NCI-H345 treated with DMSO at 0.1 percent for 48 hours (cell line): ENCODE measurements at regions not wholly inside any gene's neighbourhood (a gene's known extent, or its start where the extent isn't known, plus 50 kb on each side); places are given as distances from the start of the nearest gene placed in this dataset.
"Not testable (repeated sequence)": the region's sequence is repeated elsewhere in the genome, so short reads cannot be mapped to it uniquely, and the experiment has no call there.

Experiments
- DNase-seq: peaks from one replicate; lab custom pipeline; 2025; ENCODE audit not compliant: unreplicated experiment; lab: John Stamatoyannopoulos, UW

- DNase-seq: not testable (repeated sequence)
These were observed 343.2 kb downstream of the BCL2L11 start for GRCh38 chr2:111463956-111464355.

- DNase-seq: not testable (repeated sequence)
These were observed 343.7 kb downstream of the BCL2L11 start for GRCh38 chr2:111464367-111464766.

- DNase-seq: not testable (repeated sequence)
These were observed 344.8 kb downstream of the BCL2L11 start for GRCh38 chr2:111465521-111465920.

- DNase-seq: not testable (repeated sequence)
These were observed 346.0 kb downstream of the BCL2L11 start for GRCh38 chr2:111466744-111467143.

GRCh38 chr2:111470924-111471323, 350.2 kb downstream of the BCL2L11 start:
- DNase-seq: not testable (repeated sequence)

GRCh38 chr2:111471791-111472530, 351.2 kb downstream of the BCL2L11 start:
- not testable (repeated sequence) for DNase-seq

GRCh38 chr2:111472844-111473403, 352.2 kb downstream of the BCL2L11 start:
- not testable (repeated sequence) for DNase-seq

GRCh38 chr2:111473522-111473921, 352.8 kb downstream of the BCL2L11 start:
- not testable (repeated sequence) for DNase-seq

GRCh38 chr2:111474198-111474705, 353.5 kb downstream of the BCL2L11 start:
- DNase-seq: not testable (repeated sequence)

- not testable (repeated sequence) for DNase-seq
These were observed 357.6 kb downstream of the BCL2L11 start for GRCh38 chr2:111478335-111478734.

GRCh38 chr2:111478871-111479318, 358.2 kb downstream of the BCL2L11 start:
- DNase-seq: not testable (repeated sequence)

GRCh38 chr2:111480016-111480625, 359.4 kb downstream of the BCL2L11 start:
- DNase-seq: not testable (repeated sequence)

GRCh38 chr2:111480633-111481032, 359.9 kb downstream of the BCL2L11 start:
- DNase-seq: not testable (repeated sequence)

- DNase-seq: not testable (repeated sequence)
These were observed 360.5 kb downstream of the BCL2L11 start for GRCh38 chr2:111481219-111481618.

GRCh38 chr2:111482987-111483679, 362.4 kb downstream of the BCL2L11 start:
- DNase-seq: not testable (repeated sequence)

GRCh38 chr2:111484097-111484496, 363.4 kb downstream of the BCL2L11 start:
- DNase-seq: not testable (repeated sequence)

GRCh38 chr2:111485895-111486294, 365.2 kb downstream of the BCL2L11 start:
- not testable (repeated sequence) for DNase-seq

GRCh38 chr2:111488451-111488850, 367.7 kb downstream of the BCL2L11 start:
- not testable (repeated sequence) for DNase-seq

- DNase-seq: not testable (repeated sequence)
These were observed 368.7 kb downstream of the BCL2L11 start for GRCh38 chr2:111489460-111489859.

GRCh38 chr2:111491181-111491580, 370.5 kb downstream of the BCL2L11 start:
- not testable (repeated sequence) for DNase-seq

- not testable (repeated sequence) for DNase-seq
These were observed 370.9 kb downstream of the BCL2L11 start for GRCh38 chr2:111491614-111492013.
